Liver (tissue), 3 donors: ENCODE measurements at regions not wholly inside any gene's neighbourhood (a gene's known extent, or its start where the extent isn't known, plus 50 kb on each side); places are given as distances from the start of the nearest gene placed in this dataset.

ENCODE experiments used
- GABPA ChIP-seq, 2 donors: IDR thresholded peaks in 1 of 2; conservative IDR thresholded peaks in 1 of 2; 2 replicates each; pipeline ENCODE4 v1.6.1; 2016; ENCODE audit warnings: antibody characterized with exemption in 2 of 2, mild to moderate bottlenecking in 1 of 2, moderate library complexity in 1 of 2
- NR2F2 ChIP-seq: IDR thresholded peaks from 2 replicates; pipeline ENCODE4 v1.6.1; 2016; ENCODE audit warnings: antibody characterized with exemption
- RAD21 ChIP-seq, 2 donors: IDR thresholded peaks; 2 replicates each; pipeline ENCODE4 v1.6.1; 2016; ENCODE audit warnings: antibody characterized with exemption in 2 of 2, mild to moderate bottlenecking in 2 of 2
- RXRA ChIP-seq, 2 donors: IDR thresholded peaks; 2 replicates each; pipeline ENCODE4 v1.6.1; 2017 to 2018; ENCODE audit warnings: antibody characterized with exemption in 2 of 2, mild to moderate bottlenecking in 1 of 2
- TAF1 ChIP-seq: conservative IDR thresholded peaks from 2 replicates; pipeline ENCODE4 v1.6.1; 2016; ENCODE audit warnings: antibody characterized with exemption, mild to moderate bottlenecking
- TF ChIP-seq, protein P1 (sequence below): fragments of 150-350 bp; IDR thresholded peaks from 2 replicates; pipeline ENCODE4 v1.5.1; 2017; ENCODE audit warnings: improper control_type of control experiment, low read depth, low read length; ENCODE audit not compliant: missing input control
- TF ChIP-seq, protein P2 (sequence below): IDR thresholded peaks from 2 replicates; pipeline ENCODE4 v1.6.1; 2016; ENCODE audit warnings: antibody characterized with exemption, mild to moderate bottlenecking
- donor health status: healthy.
- donor health status: healthy.

DNA sequence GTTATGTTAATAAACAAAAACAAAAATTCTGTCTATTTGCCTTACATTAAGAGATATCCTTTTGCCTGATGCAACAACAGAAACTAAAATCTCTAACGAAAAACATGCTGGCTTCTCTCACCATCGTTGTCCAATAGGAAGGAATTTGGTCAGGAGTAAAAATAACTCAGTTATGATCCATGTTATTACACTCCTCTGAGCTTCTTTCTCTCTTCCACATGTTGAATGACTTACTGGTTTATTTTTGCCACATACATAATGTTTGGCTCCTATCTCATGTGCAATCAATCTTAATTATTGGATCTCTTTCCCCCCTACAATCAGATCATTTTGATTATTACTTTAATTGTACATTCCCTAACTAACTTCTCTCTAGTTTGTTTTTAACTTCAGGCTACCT lies 688.4 kb downstream of the USP25 start:
- TF ChIP-seq, protein P1, sequence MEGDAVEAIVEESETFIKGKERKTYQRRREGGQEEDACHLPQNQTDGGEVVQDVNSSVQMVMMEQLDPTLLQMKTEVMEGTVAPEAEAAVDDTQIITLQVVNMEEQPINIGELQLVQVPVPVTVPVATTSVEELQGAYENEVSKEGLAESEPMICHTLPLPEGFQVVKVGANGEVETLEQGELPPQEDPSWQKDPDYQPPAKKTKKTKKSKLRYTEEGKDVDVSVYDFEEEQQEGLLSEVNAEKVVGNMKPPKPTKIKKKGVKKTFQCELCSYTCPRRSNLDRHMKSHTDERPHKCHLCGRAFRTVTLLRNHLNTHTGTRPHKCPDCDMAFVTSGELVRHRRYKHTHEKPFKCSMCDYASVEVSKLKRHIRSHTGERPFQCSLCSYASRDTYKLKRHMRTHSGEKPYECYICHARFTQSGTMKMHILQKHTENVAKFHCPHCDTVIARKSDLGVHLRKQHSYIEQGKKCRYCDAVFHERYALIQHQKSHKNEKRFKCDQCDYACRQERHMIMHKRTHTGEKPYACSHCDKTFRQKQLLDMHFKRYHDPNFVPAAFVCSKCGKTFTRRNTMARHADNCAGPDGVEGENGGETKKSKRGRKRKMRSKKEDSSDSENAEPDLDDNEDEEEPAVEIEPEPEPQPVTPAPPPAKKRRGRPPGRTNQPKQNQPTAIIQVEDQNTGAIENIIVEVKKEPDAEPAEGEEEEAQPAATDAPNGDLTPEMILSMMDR = no peak
- TF ChIP-seq NR2F2 (no peak), RAD21 (IDR thresholded peaks at IDR 0.05) (no peak), TAF1 (no peak), RXRA (IDR thresholded peaks at IDR 0.05) (no peak), GABPA (IDR thresholded peaks at IDR 0.05 in 1 of 2, conservative IDR thresholded peaks at IDR 0.05 in 1 of 2) (no peak)
- TF ChIP-seq, protein P2, sequence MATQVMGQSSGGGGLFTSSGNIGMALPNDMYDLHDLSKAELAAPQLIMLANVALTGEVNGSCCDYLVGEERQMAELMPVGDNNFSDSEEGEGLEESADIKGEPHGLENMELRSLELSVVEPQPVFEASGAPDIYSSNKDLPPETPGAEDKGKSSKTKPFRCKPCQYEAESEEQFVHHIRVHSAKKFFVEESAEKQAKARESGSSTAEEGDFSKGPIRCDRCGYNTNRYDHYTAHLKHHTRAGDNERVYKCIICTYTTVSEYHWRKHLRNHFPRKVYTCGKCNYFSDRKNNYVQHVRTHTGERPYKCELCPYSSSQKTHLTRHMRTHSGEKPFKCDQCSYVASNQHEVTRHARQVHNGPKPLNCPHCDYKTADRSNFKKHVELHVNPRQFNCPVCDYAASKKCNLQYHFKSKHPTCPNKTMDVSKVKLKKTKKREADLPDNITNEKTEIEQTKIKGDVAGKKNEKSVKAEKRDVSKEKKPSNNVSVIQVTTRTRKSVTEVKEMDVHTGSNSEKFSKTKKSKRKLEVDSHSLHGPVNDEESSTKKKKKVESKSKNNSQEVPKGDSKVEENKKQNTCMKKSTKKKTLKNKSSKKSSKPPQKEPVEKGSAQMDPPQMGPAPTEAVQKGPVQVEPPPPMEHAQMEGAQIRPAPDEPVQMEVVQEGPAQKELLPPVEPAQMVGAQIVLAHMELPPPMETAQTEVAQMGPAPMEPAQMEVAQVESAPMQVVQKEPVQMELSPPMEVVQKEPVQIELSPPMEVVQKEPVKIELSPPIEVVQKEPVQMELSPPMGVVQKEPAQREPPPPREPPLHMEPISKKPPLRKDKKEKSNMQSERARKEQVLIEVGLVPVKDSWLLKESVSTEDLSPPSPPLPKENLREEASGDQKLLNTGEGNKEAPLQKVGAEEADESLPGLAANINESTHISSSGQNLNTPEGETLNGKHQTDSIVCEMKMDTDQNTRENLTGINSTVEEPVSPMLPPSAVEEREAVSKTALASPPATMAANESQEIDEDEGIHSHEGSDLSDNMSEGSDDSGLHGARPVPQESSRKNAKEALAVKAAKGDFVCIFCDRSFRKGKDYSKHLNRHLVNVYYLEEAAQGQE = no peak
